Neural cell (in vitro differentiated cells): ENCODE measurements at regions not wholly inside any gene's neighbourhood (a gene's known extent, or its start where the extent isn't known, plus 50 kb on each side); places are given as distances from the start of the nearest gene placed in this dataset.

Experiments used
- EZH2 ChIP-seq: fragments of 200-600, 300-800 bp; shearing (Covaris generic), sonication (generic); IDR thresholded peaks from 2 replicates; pipeline ENCODE4 v1.6.1; 2014; ENCODE audit warnings: antibody characterized with exemption, low read length, borderline replicate concordance, mild to moderate bottlenecking; ENCODE audit not compliant: insufficient read depth, poor library complexity, severe bottlenecking
- POLR2AphosphoS5 ChIP-seq: IDR thresholded peaks from 2 replicates; pipeline ENCODE4 v1.6.1; 2012
- TF ChIP-seq, protein P1 (sequence below): fragments of 450-650 bp; IDR thresholded peaks from 2 replicates; pipeline ENCODE4 v1.5.1; 2014; ENCODE audit warnings: antibody characterized with exemption, mild to moderate bottlenecking, moderate library complexity; ENCODE audit not compliant: poor library complexity, severe bottlenecking

- TF ChIP-seq, protein P1, sequence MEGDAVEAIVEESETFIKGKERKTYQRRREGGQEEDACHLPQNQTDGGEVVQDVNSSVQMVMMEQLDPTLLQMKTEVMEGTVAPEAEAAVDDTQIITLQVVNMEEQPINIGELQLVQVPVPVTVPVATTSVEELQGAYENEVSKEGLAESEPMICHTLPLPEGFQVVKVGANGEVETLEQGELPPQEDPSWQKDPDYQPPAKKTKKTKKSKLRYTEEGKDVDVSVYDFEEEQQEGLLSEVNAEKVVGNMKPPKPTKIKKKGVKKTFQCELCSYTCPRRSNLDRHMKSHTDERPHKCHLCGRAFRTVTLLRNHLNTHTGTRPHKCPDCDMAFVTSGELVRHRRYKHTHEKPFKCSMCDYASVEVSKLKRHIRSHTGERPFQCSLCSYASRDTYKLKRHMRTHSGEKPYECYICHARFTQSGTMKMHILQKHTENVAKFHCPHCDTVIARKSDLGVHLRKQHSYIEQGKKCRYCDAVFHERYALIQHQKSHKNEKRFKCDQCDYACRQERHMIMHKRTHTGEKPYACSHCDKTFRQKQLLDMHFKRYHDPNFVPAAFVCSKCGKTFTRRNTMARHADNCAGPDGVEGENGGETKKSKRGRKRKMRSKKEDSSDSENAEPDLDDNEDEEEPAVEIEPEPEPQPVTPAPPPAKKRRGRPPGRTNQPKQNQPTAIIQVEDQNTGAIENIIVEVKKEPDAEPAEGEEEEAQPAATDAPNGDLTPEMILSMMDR, result no peak
- TF ChIP-seq POLR2AphosphoS5 (no peak), EZH2 (no peak)
Observed at GRCh38 chr17:72299100-72299499, 178.3 kb downstream of the SOX9 start.
